ENCODE measurements at regions not wholly inside any gene's neighbourhood (a gene's known extent, or its start where the extent isn't known, plus 50 kb on each side); places are given as distances from the start of the nearest gene placed in this dataset.
A peak's percentile ranks its signal among the peaks of the same experiment; 100 is the strongest.

GRCh38 chr21:36636016-36636415 is 62.9 kb upstream of the SIM2 start:
- H3K4me1 Mint-ChIP-seq (ENCODE audit: low read depth, unreplicated experiment), result peaks cover 20% of the 10 kb centered on the region
- intact Hi-C loops (cut with micrococcal nuclease; ENCODE audit: unreplicated experiment), result no loop called here
- no peak overlapping the region for H3K27ac Mint-ChIP-seq (ENCODE audit: unreplicated experiment)
- Histone ChIP-seq H3K4me3 (ENCODE audit: low read depth, low read length) (no peak overlapping the region), H3K36me3 (ENCODE audit: control insufficient read depth, insufficient read depth, low read length) (no peaks in the 10 kb centered on the region; the same call in 1 of the 2 replicates), H3K9me3 (peaks cover 24% of the 10 kb centered on the region), H3K27me3 (replicated peaks; ENCODE audit: control insufficient read depth, insufficient read depth, low read length) (no peaks in the 10 kb centered on the region), H3K4me1 (peaks cover 13% of the 10 kb centered on the region)
- no peak overlapping the region for H3K4me3 Mint-ChIP-seq (ENCODE audit: unreplicated experiment)
- H3K36me3 Mint-ChIP-seq (ENCODE audit: insufficient read depth, unreplicated experiment), result peaks cover 8% of the 10 kb centered on the region
- POLR2A ChIA-PET, result no interaction called here
- no peak for DNase-seq
- no TSS peak for BruUV-seq (replicated peaks)
- TF ChIP-seq CTCF (IDR thresholded peaks at IDR 0.05; ENCODE audit: insufficient read depth in 1 of 2, low read depth in 1 of 2, low read length in 1 of 2, severe bottlenecking in 1 of 2, unreplicated experiment in 1 of 2), result no peak
- CTCF ChIA-PET, result no interaction called here
- H3K9me3 Mint-ChIP-seq (ENCODE audit: unreplicated experiment), result peaks cover 26% of the 10 kb centered on the region
- H3K27me3 Mint-ChIP-seq (ENCODE audit: insufficient read depth, unreplicated experiment), result no peaks in the 10 kb centered on the region

GRCh38 chr21:36636439-36636838 is 62.5 kb upstream of the SIM2 start:
- BruUV-seq (replicated peaks), result no TSS peak
- POLR2A ChIA-PET, result no interaction called here

GRCh38 chr21:36639769-36640168 is 59.1 kb upstream of the SIM2 start:
- H3K27me3 Mint-ChIP-seq (ENCODE audit: insufficient read depth, unreplicated experiment), result no peaks in the 10 kb centered on the region
- BruUV-seq (replicated peaks), result no TSS peak
- no peaks in the 10 kb centered on the region for H3K36me3 ChIP-seq (ENCODE audit: control insufficient read depth, insufficient read depth, low read length)
- no peak for DNase-seq
- H3K4me1 ChIP-seq, result peaks cover 13% of the 10 kb centered on the region
- no peak for TF ChIP-seq CTCF (IDR thresholded peaks at IDR 0.05; ENCODE audit: insufficient read depth in 1 of 2, low read depth in 1 of 2, low read length in 1 of 2, severe bottlenecking in 1 of 2, unreplicated experiment in 1 of 2)
- peaks cover 20% of the 10 kb centered on the region for H3K4me1 Mint-ChIP-seq (ENCODE audit: low read depth, unreplicated experiment)
- H3K27me3 ChIP-seq (replicated peaks; ENCODE audit: control insufficient read depth, insufficient read depth, low read length), result no peaks in the 10 kb centered on the region
- H3K9me3 ChIP-seq, result peaks cover 24% of the 10 kb centered on the region
- POLR2A ChIA-PET, result no interaction called here
- peaks cover 8% of the 10 kb centered on the region for H3K36me3 Mint-ChIP-seq (ENCODE audit: insufficient read depth, unreplicated experiment)
- intact Hi-C loops (cut with micrococcal nuclease; ENCODE audit: unreplicated experiment), result loop anchor here (5.0 kb wide), 1 partner anchor 108 kb away; no protein-coding TSS in a partner anchor
- peak overlapping the region; percentile 63 for H3K27ac Mint-ChIP-seq (ENCODE audit: unreplicated experiment)
- H3K4me3 ChIP-seq (ENCODE audit: low read depth, low read length), result no peak overlapping the region
- H3K9me3 Mint-ChIP-seq (ENCODE audit: unreplicated experiment), result peaks cover 33% of the 10 kb centered on the region
- CTCF ChIA-PET, result no interaction called here
- no peak overlapping the region for H3K4me3 Mint-ChIP-seq (ENCODE audit: unreplicated experiment)

More at GRCh38 chr21:36636439-36636838, 62.5 kb upstream of the SIM2 start:
- H3K36me3 ChIP-seq (ENCODE audit: control insufficient read depth, insufficient read depth, low read length), result no peaks in the 10 kb centered on the region; the same call in 1 of the 2 replicates
- H3K4me1 ChIP-seq, result peaks cover 13% of the 10 kb centered on the region
- no peaks in the 10 kb centered on the region for H3K27me3 ChIP-seq (replicated peaks; ENCODE audit: control insufficient read depth, insufficient read depth, low read length)
- H3K9me3 ChIP-seq, result peaks cover 24% of the 10 kb centered on the region
- Mint-ChIP-seq H3K4me3 (ENCODE audit: unreplicated experiment) (no peak overlapping the region), H3K9me3 (ENCODE audit: unreplicated experiment) (peaks cover 26% of the 10 kb centered on the region), H3K27ac (ENCODE audit: unreplicated experiment) (no peak overlapping the region), H3K36me3 (ENCODE audit: insufficient read depth, unreplicated experiment) (peaks cover 8% of the 10 kb centered on the region), H3K27me3 (ENCODE audit: insufficient read depth, unreplicated experiment) (no peaks in the 10 kb centered on the region), H3K4me1 (ENCODE audit: low read depth, unreplicated experiment) (peaks cover 20% of the 10 kb centered on the region)
- no peak for TF ChIP-seq CTCF (IDR thresholded peaks at IDR 0.05; ENCODE audit: insufficient read depth in 1 of 2, low read depth in 1 of 2, low read length in 1 of 2, severe bottlenecking in 1 of 2, unreplicated experiment in 1 of 2)
- intact Hi-C loops (cut with micrococcal nuclease; ENCODE audit: unreplicated experiment), result no loop called here
- DNase-seq, result no peak
- CTCF ChIA-PET, result no interaction called here
- H3K4me3 ChIP-seq (ENCODE audit: low read depth, low read length), result no peak overlapping the region

All from Caco-2 (cell line).